NCI-H146 (cell line): ENCODE measurements at regions not wholly inside any gene's neighbourhood (a gene's known extent, or its start where the extent isn't known, plus 50 kb on each side); places are given as distances from the start of the nearest gene placed in this dataset.

Source experiments
- DNase-seq: peaks from one replicate; lab custom pipeline; 2025; lab: John Stamatoyannopoulos, UW

DNA sequence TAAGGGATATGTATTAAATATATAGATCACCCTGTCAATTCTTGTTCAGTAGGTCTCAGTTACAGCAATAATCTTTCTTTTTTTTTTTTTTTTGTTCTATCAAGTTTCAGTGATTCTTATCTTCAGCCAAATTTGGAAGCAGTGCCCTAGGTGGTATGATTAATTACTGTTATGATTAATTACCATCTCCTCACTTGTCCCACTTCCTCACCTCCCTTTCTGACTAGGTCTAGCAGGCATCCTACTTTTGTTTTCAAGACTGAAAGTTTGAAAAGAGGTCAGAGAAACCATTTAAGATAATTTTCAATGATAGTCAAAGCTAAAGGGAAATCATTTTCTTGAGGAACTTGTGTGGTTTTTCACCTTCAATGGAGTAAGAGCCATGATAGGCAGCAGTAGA lies 144.0 kb upstream of the CNTN4 start:
- no peak for DNase-seq

DNA sequence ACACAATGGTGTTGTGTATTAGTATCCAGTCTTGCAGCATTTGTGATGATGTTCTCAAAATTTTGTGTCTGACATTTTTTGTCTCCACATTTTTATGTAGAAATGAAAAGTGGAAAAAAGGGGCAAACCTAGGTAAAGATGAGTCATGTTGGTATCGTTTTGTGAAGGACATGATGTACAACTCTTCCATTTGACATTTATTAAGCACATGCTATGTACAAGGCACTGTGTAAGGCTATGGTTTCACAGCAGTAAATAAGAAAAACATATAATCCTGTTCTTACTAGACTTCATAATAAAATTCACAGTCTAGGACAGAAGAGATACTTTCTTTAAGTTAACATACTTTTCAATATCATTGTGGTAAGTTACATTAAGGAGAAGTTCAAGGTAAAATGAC lies 143.5 kb upstream of the CNTN4 start:
- DNase-seq = no peak

GRCh38 chr3:1955750-1956149 lies 142.9 kb upstream of the CNTN4 start:
- no peak for DNase-seq

GRCh38 chr3:1960506-1960905 lies 138.2 kb upstream of the CNTN4 start:
- no peak for DNase-seq

DNA sequence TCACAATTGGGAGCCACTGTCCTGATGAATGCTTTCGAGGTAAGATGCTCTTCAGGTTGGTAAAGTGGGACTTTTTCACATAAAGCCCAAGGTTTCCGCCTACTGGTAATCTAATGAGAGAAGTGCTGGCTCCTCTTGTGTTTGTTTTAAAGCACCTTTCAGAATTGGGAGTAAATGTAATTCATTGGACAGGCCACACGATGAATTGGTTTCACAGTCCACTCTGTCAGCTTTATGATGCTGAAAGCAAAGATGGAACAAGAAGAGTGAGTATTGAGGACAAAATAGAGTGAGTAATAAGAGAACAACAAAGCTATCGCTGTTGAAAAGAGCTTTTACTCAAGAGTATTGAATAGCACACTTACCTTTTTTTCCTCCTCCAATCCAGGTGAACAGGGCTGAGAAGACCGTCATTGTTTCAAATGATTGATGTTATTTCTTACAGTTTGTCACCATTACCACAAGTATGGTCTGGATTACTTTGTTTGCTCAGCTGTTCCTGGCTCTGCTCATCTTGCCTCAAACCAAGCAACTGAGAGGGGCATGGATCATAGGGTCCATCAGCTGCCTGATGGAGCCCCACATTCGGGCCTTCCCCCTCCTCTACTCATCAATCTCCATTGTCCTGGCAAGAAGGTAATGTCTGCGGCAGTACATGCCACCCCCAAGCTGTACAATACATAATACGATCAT lies 136.1 kb upstream of the CNTN4 start:
- DNase-seq = peak; percentile 93

- DNase-seq = no peak
These were observed 134.8 kb upstream of the CNTN4 start for GRCh38 chr3:1963896-1964295.

- no peak for DNase-seq
These were observed 131.1 kb upstream of the CNTN4 start for GRCh38 chr3:1967525-1967924.

DNA sequence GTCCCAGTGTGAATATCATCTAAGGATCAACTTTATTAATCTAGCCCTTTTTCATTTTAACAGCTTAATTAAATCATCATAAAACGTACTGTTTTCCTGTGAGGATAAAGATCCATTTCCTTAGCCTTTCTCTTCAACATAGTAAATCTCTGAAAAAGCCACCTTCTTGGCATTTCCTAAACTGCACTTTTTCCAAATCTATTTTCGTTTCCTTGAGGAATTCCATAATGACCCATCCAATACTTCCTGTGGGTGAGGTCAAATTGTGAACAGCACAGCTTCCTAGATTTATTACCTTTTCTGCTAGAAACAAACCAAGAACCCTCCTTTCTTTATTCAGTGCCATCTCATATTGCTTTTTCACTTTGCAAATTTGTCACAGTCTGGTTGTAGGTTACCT lies 129.4 kb upstream of the CNTN4 start:
- no peak for DNase-seq

DNA sequence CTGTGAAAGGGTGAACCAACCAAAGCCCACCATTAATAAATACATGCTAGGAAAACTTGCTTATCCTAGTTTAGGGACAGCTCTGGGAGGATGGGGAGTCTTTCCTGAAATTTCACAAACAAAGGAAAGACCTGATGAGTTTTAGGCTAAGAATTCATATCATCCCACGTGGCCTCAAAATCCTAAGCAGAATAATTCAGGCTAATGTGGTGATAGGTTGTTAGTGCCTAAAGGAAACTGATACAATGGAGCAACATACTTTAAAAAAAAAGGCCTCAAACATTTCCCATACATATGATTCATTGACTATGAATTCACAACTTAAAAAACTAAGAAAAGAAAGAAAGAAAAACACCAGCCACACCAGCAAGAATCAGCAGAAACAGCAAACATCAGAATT lies 126.9 kb upstream of the CNTN4 start:
- no peak for DNase-seq

- DNase-seq = no peak
These were observed 118.6 kb upstream of the CNTN4 start for GRCh38 chr3:1979961-1980615.

DNA sequence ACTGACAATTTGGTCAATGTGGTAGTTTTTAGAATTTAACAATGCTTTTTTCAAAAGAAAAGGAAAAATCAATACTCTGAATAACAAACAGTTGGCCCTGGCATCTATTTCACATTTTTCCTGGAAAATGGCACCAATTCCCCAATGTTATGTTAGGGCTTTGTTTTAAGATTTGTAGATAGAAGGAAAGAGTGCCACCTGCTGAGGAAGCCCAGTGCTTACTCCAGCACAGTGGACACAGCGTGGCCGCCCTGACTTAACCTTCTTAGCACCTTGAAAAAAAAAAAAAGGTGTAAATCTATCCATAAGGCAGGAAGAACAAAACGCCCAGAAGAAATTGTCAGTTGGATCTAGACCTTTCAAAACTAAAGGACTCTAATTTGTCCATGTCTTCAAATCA lies 110.7 kb upstream of the CNTN4 start:
- peak; percentile 60 for DNase-seq

DNA sequence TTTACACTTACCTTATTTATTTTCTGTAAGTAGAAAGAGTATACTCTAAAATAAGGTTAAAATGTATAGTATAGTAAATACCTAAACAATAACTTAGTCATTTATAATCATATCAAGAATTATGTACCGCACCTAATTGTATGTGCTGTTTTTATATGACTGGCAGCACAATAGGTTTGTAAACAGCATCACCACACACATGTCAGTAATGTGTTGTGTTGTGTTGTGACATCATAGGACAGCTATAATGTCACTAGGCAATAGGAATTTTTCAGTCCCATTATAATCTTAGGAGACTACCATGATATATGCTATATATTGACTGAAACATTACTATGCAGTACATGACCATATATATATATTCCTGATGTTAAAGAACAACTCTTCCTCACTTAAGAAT lies 99.9 kb upstream of the CNTN4 start:
- no peak for DNase-seq

DNA sequence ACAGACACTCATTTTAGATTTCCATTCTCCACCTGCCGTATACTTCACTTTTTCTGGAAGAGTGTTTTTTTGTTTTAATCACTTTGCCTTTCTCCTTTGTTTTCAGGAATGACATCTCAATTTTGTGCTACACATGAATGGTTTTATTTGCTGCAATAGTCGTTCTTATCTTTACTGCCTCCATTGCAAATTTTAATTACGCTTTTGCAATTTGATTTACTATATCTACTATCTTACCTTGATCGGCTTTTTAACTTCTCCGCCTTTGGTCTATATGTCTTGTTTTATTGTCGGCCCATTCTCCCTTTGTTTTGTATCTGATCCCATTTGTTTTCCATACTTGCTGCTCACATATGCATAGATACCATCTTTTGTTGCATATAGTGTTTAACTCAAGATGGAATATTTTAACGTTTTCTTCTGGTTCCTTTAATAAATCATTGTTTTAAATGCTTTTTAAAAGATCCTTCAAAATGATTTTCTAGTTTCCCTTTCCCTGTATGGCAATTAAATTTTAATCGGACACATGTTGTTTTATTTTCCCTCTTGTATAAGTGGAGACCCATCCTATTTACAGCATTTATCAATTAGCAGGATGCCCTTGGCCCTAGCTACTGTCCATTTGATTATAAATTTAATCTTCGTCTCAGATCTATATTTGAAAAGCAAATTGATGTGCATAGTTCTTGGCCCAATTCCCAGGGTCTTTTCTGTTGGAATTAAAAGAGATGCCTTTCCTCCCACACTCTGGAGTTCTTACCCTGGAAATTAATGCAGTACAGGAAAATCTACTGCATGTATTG lies 97.2 kb upstream of the CNTN4 start:
- DNase-seq = no peak

DNA sequence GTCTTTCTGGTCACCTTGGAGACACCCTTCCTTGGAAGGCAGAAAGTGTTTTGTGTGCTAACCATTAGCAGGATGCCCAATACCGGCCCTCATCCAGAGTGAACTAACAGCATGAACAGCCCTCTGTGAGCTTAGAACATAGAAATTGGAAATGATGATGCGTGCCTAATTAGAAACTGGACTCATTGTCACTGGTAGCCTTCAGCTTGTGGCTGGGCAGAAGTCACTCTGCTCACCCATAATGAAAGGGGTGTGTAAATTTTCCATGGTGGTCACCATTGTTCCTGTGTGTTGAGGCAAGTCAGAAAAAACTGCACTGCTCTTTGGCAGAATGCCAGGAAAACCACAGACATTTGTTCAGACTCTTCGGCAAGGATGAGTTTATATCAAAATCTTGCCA lies 74.7 kb upstream of the CNTN4 start:
- peak; percentile 1 for DNase-seq

- no peak for DNase-seq
These were observed 74.0 kb upstream of the CNTN4 start for GRCh38 chr3:2024713-2025112.

DNA sequence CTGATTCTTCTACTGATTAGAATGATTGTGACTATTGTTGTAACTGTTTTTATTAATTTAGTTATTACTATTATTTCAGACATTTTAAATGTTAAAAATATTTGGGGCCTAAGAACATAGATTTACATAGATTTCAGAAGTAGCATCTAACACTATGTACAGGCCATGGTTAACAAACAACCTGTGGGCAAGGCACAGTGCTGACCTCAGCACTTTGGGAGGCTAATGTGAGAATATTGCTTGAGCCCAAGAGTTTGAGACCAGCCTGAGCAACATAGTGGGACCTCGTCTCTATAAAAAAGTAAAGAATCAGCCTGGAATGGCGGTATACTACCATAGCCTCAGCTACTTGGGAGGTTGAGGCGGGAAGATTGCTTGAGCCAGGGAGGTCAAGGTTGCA lies 69.1 kb upstream of the CNTN4 start:
- no peak for DNase-seq

DNA sequence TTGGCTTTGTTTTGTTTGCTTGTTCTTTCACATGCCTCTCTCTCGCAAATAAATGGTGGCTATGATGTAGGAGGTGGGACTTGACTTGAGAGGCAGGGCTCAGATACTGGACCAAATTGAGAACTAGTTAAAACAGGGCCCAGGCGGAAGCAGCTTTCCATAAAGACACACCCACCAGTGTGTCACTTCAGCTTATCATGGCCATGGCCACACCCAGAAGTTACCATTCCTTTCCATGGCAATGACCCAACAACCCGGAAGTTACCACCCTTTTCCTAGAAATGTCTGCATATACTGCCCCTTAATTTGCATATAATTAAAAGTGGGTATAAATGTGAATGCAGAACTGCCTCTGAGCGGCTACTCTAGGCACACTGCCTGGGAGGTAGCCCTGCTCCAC lies 62.6 kb upstream of the CNTN4 start:
- no peak for DNase-seq

- DNase-seq = no peak
These were observed 56.7 kb upstream of the CNTN4 start for GRCh38 chr3:2041931-2042330.
